IPS-15b (cell line): ENCODE measurements at regions not wholly inside any gene's neighbourhood (a gene's known extent, or its start where the extent isn't known, plus 50 kb on each side); places are given as distances from the start of the nearest gene placed in this dataset.

Experiments used
- H3K27me3 ChIP-seq: one replicate; pipeline ENCODE4 v1.6.1; 2013; ENCODE audit warnings: low read length; ENCODE audit not compliant: control insufficient read depth, insufficient read depth
- H3K36me3 ChIP-seq: one replicate; pipeline ENCODE4 v1.6.1; 2013; ENCODE audit warnings: low read length; ENCODE audit not compliant: control insufficient read depth, insufficient read depth
- H3K4me1 ChIP-seq: one replicate; pipeline ENCODE4 v1.6.1; 2013; ENCODE audit warnings: mild to moderate bottlenecking, low read length; ENCODE audit not compliant: control insufficient read depth, insufficient read depth
- H3K4me3 ChIP-seq: one replicate; pipeline ENCODE4 v1.5.1; 2013; ENCODE audit warnings: low read depth, low read length
- H3K9ac ChIP-seq: one replicate; pipeline ENCODE4 v1.6.1; 2013; ENCODE audit warnings: low read depth, mild to moderate bottlenecking, low read length
- H3K9me3 ChIP-seq: one replicate; pipeline ENCODE4 v1.6.1; 2013; ENCODE audit warnings: mild to moderate bottlenecking, low read length; ENCODE audit not compliant: control insufficient read depth, insufficient read depth

DNA sequence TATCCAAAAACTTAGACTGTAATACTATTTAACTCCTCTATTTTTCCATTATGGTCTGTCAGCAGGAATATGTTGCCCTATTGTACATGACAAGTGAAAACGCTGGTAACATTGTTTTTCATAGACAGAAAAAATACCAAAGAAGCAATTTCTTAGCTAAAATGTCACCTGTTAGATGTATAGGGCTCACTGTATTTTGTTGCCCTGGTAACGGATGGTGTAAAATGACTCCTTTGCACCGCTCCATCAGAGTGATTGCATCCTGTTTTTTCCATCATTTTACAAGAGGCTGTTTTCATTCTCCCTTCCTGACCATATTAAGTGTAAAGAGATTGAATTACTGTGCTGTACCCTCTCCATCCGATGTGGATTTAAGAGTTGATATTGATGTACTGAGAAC is 460.1 kb upstream of the TLE4 start:
- Histone ChIP-seq H3K36me3 (no peaks in the 10 kb centered on the region), H3K9me3 (peaks cover 4% of the 10 kb centered on the region), H3K4me3 (no peak overlapping the region), H3K4me1 (no peaks in the 10 kb centered on the region), H3K9ac (no peak overlapping the region), H3K27me3 (no peaks in the 10 kb centered on the region)

DNA sequence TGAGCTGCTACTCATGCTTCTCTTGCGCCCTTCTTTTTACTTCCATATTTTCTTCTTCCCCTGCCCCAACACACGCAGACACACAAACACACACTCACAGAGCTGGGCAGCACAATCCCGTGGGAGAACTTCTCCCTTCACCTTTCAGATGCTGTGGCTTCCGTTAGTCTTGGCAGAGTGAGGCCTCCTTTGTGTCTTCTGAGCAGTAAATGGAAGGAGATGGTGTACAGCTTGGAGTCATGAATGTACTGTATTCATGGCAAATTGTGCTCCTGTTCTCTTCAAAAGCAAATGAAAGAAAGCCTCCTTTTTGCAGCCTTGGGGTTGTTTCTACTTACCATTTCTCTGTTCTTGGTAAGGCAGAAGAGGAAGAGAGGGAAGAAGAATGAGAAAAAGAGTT is 456.6 kb upstream of the TLE4 start:
- no peaks in the 10 kb centered on the region for H3K27me3 ChIP-seq
- H3K4me1 ChIP-seq = no peaks in the 10 kb centered on the region
- no peak overlapping the region for H3K9ac ChIP-seq
- no peak overlapping the region for H3K4me3 ChIP-seq
- no peaks in the 10 kb centered on the region for H3K9me3 ChIP-seq
- no peaks in the 10 kb centered on the region for H3K36me3 ChIP-seq

DNA sequence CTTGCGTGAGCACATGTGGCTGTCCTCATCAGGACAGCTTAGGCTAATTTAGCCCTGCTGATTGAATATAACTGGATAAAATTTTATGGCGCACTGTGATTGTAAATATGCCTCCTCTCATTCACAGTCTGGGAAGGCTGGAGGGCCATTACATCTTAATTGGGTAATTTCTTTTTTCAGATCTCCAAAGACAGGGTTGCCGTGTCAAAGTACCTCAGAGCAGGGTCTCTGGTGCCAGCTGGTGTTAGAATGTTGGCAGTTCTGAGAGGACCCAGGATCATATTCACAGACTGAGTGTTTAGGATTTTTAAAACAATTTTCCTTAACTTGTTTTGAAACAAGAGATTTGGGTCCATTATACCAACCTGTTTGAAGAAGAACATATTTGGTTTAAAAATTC is 455.7 kb upstream of the TLE4 start:
- no peaks in the 10 kb centered on the region for H3K36me3 ChIP-seq
- H3K9me3 ChIP-seq = no peaks in the 10 kb centered on the region
- no peaks in the 10 kb centered on the region for H3K4me1 ChIP-seq
- no peak overlapping the region for H3K4me3 ChIP-seq
- H3K27me3 ChIP-seq = no peaks in the 10 kb centered on the region
- H3K9ac ChIP-seq = no peak overlapping the region

DNA sequence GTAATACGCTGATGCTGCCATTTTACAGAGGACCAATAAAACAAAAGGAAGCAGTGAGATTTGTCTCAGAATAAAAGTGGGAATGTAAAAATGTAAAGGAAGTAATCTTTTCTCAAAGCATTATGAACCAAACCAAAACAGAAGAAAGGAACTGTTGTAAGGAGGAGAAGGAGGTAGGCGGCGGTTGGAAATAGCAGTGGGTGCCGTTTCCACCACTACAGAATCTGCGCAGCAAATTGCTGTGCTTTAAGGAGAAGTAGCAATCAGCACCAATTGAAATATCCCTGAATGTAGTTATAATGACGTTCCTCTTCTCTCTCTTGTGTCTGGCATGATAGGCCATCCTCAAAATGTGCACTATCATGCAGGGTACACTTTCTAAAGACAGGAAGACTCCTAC is 455.1 kb upstream of the TLE4 start:
- Histone ChIP-seq H3K27me3 (no peaks in the 10 kb centered on the region), H3K36me3 (no peaks in the 10 kb centered on the region), H3K4me3 (no peak overlapping the region), H3K4me1 (no peaks in the 10 kb centered on the region), H3K9ac (no peak overlapping the region), H3K9me3 (no peaks in the 10 kb centered on the region)

DNA sequence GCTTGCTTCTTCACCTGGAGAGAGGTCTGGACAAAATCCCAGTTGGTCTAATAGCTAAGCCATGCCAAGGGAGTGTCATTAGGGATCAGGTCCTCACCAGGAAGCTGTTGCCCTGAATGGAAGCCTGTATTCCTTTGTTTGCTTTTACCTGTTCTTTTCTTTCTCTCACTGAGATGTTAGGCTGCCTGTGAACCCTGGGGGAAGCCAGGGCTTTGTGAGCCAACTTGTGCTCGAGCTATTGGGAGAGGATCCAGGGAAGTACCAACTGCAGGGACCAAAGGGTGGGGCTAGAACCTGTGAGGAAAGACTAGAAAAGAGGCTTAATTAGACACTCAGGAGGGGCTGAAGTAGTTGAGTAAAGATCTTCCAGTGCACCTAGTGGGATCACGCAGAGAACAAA is 451.2 kb upstream of the TLE4 start:
- Histone ChIP-seq H3K9ac (no peak overlapping the region), H3K4me1 (no peaks in the 10 kb centered on the region), H3K4me3 (no peak overlapping the region), H3K9me3 (no peaks in the 10 kb centered on the region), H3K27me3 (no peaks in the 10 kb centered on the region), H3K36me3 (no peaks in the 10 kb centered on the region)

DNA sequence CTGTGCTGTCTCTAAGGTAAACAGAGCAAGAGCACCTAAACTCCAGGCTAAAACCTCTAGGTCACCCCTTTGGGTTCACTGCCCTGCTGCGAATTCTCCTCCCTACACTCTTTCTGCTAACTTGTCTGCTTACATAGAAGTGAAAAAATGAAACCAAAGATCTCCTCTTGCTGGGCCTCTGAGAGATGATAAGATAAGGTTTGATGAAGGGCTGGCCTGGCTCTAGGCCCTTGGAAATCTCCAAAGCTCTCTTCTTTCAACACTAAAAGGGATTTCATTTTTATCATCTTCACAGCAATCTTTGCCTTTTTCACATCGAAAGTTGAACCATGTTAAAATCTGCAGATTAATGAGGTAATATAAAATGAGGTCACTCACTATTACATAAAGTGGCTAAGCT is 450.8 kb upstream of the TLE4 start:
- H3K4me1 ChIP-seq = no peaks in the 10 kb centered on the region
- no peaks in the 10 kb centered on the region for H3K36me3 ChIP-seq
- no peak overlapping the region for H3K4me3 ChIP-seq
- no peaks in the 10 kb centered on the region for H3K9me3 ChIP-seq
- no peak overlapping the region for H3K9ac ChIP-seq
- no peaks in the 10 kb centered on the region for H3K27me3 ChIP-seq

DNA sequence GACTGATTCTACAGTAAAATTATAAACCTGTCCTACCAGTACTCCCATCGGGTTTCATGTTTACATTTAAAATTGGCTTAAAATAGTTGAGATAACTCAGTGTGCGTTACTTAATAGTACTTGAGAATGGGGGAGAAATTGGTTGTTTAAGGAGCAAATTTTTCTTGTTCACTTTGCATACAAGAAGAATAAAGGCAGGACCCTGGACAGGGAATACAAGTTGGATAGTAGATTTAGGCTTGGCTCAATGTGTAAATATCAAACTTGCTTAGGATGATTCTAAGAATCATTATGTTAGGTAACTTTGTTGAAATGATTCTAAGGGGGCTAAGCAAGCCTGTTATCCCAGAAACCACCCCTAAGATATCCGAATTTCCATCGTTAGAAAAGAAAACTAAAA is 448.4 kb upstream of the TLE4 start:
- H3K36me3 ChIP-seq = no peaks in the 10 kb centered on the region
- H3K4me1 ChIP-seq = no peaks in the 10 kb centered on the region
- no peaks in the 10 kb centered on the region for H3K27me3 ChIP-seq
- no peak overlapping the region for H3K4me3 ChIP-seq
- no peak overlapping the region for H3K9ac ChIP-seq
- no peaks in the 10 kb centered on the region for H3K9me3 ChIP-seq

DNA sequence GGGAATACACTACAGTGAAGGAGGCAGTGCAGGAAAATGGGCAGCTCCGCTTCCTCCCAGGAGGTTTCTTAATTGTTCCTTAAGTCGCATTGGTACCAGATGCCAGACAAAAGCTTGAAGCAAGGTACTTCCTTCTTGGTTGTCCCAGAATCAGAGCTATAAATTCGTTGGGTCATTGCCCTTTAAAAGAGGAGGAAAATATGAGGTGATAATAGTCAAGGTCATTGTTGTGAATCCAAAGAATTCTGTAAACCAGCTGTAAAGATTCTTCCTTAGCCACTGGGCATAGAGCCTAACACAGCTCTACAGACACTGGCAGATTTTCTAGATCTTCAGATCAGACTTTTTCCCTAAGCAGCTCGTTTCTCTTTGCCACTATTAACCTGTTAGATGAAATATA is 444.1 kb upstream of the TLE4 start:
- Histone ChIP-seq H3K36me3 (no peaks in the 10 kb centered on the region), H3K9me3 (no peaks in the 10 kb centered on the region), H3K9ac (no peak overlapping the region), H3K4me3 (no peak overlapping the region), H3K27me3 (no peaks in the 10 kb centered on the region), H3K4me1 (peaks cover 2% of the 10 kb centered on the region)

DNA sequence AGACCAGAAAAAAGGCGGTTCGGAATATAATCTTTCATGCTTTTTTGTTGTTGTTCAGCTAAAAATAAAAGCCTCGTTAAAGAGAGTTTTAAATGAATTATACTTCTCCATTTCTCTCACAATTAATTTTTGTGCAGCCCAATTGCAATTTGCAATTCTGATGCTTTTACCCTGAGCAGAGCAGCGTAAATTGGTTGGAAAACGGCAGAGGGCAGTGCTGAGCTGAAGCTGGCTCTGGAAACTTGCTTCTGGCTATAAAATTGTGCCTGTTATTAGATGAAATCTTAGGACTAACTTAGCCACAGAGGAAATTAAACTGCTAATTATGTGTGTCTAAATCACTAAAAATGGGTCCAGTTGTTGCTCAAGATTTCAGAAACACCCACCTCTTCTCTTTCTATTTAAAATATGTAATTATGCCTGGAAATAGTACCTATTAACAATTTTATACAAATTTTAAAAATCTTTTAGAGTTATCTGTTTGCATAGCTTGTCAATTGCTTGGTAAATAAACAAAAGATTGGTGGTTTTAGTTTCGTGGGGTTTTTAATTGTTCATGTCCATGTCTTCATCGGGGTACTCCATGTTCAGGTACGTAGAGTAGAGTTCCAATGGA is 441.8 kb upstream of the TLE4 start:
- no peak overlapping the region for H3K4me3 ChIP-seq
- peaks cover 2% of the 10 kb centered on the region for H3K4me1 ChIP-seq
- no peaks in the 10 kb centered on the region for H3K36me3 ChIP-seq
- no peaks in the 10 kb centered on the region for H3K27me3 ChIP-seq
- no peaks in the 10 kb centered on the region for H3K9me3 ChIP-seq
- no peak overlapping the region for H3K9ac ChIP-seq

DNA sequence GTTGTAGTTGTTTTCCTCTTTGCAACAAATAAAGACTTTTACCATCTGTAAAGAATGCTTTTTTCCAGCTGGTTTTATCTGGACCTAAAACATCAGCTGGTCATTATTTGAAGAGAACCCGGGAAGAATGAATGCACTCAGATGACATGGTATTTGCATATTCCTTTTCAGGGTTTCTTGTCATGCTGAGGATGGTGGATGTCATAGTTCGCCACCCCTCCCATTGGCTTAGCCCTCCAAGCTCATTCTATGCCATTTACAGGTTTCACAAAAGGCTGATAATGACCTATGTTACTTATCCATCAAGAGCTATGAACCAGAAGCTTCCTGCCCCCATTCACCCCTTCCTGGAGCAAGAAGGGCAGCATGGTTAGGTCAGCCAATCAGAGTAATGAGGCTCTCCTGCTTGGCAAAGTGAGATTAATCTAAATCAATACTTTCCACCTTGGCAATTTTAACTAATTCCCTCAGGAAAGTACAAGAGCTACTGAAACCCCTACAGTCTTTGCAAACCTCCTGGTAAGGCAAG is 440.5 kb upstream of the TLE4 start:
- Histone ChIP-seq H3K9me3 (no peaks in the 10 kb centered on the region), H3K4me1 (peaks cover 2% of the 10 kb centered on the region), H3K4me3 (no peak overlapping the region), H3K27me3 (no peaks in the 10 kb centered on the region), H3K36me3 (no peaks in the 10 kb centered on the region), H3K9ac (no peak overlapping the region)

DNA sequence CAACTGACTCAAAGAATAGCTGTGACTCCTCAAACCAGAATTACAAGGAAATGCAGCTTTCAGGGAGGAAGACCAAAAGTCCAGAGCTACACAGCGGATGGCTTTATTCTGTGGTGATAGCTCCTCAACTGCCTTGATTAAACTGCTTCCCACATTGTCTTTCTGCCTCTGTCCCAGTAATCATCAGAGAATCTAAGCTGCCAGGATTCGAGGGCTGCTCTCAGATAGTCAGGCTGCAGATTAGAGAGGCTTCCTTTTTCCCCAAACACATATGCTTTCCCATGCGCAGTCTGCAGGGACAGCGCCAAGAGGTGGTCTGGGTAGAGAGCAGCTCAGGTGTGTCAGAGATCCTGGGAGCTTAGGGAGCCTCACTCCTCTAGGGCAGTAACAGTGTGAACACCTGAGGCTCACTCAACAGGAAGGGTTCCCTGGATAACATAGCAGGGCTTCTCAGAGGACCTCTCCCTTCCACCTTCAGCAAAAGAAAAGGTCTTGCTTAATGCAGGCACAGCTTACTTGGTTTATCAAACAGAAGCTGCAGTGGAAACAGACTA is 439.9 kb upstream of the TLE4 start:
- Histone ChIP-seq H3K36me3 (no peaks in the 10 kb centered on the region), H3K4me1 (peaks cover 2% of the 10 kb centered on the region), H3K27me3 (no peaks in the 10 kb centered on the region), H3K9ac (no peak overlapping the region), H3K4me3 (no peak overlapping the region), H3K9me3 (no peaks in the 10 kb centered on the region)

DNA sequence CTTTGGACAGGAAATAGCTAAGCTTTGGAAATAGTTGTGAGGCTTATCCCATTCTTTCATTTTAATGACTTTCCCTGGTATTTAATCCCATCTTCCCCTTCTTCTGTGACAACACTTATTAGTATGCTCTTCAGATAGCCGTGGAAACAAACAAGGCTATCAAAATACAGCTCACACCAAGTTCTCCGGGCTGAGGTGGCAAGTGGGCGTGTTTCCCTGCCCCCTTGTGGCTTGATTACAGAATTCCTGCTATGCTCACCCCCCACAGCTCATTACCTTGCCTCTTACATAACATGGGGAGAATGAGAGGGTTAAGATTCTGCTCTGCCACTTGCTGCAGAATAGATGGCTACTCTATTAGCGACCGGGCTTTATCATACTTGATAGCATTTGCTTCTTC is 437.1 kb upstream of the TLE4 start:
- H3K9me3 ChIP-seq = no peaks in the 10 kb centered on the region
- no peaks in the 10 kb centered on the region for H3K36me3 ChIP-seq
- H3K4me1 ChIP-seq = peaks cover 2% of the 10 kb centered on the region
- H3K4me3 ChIP-seq = no peak overlapping the region
- H3K27me3 ChIP-seq = no peaks in the 10 kb centered on the region
- H3K9ac ChIP-seq = no peak overlapping the region
